CD8-positive, alpha-beta memory T cell (primary cell): ENCODE measurements at regions not wholly inside any gene's neighbourhood (a gene's known extent, or its start where the extent isn't known, plus 50 kb on each side); places are given as distances from the start of the nearest gene placed in this dataset.

ENCODE experiments used
- CTCF ChIA-PET: fragments of 350-600 bp; sonication (Branson Sonifier 250); formaldehyde crosslinking; loops from one replicate; lab custom pipeline; 2021; ENCODE audit warnings: antibody characterized with exemption; lab: Charles Lee
- POLR2A ChIA-PET: fragments of 350-600 bp; sonication (Branson Sonifier 250); formaldehyde crosslinking; loops from one replicate; lab custom pipeline; 2021; ENCODE audit warnings: antibody characterized with exemption; lab: Charles Lee
- DNase-seq, 5 donors: peaks; one replicate each; pipeline versions ENCODE4 v3.0.0 to v3.0.0-alpha.2; 2020 to 2022; ENCODE audit warnings: mixed read lengths in 1 of 5
- H3K27ac ChIP-seq: one replicate; pipeline ENCODE4 v1.7.0; 2013; ENCODE audit warnings: low read depth, mild to moderate bottlenecking, low read length, moderate library complexity
- H3K27me3 ChIP-seq: 2 replicates; pipeline ENCODE4 v1.7.0; 2013; ENCODE audit warnings: low read length, mild to moderate bottlenecking; ENCODE audit not compliant: insufficient read depth, poor library complexity, severe bottlenecking
- H3K36me3 ChIP-seq: 2 replicates; pipeline ENCODE4 v1.7.0; 2013; ENCODE audit warnings: mild to moderate bottlenecking, low read length, moderate library complexity; ENCODE audit not compliant: insufficient read depth
- H3K4me1 ChIP-seq: 2 replicates; pipeline ENCODE4 v1.7.0; 2013; ENCODE audit warnings: mild to moderate bottlenecking, low read length, moderate library complexity; ENCODE audit not compliant: insufficient read depth
- H3K4me3 ChIP-seq: 2 replicates; pipeline ENCODE4 v1.7.0; 2013; ENCODE audit warnings: mild to moderate bottlenecking, low read length
- H3K9me3 ChIP-seq: 2 replicates; pipeline ENCODE4 v1.7.0; 2013; ENCODE audit warnings: mild to moderate bottlenecking, low read length
- H3K27ac Mint-ChIP-seq, 8 donors: one replicate each; pipeline ENCODE4 v1.8.0; 2020 to 2021; ENCODE audit warnings: mixed read lengths in 8 of 8, mild to moderate bottlenecking in 6 of 8, inconsistent platforms in 3 of 8, moderate library complexity in 3 of 8
- H3K27me3 Mint-ChIP-seq, 2 donors: one replicate each; pipeline ENCODE4 v1.8.0; 2020 to 2021; ENCODE audit warnings: mixed read lengths in 2 of 2, mild to moderate bottlenecking in 1 of 2, moderate library complexity in 1 of 2
- H3K36me3 Mint-ChIP-seq, 3 donors: one replicate each; pipeline ENCODE4 v1.8.0; 2020 to 2021; ENCODE audit warnings: mixed read lengths in 3 of 3, inconsistent platforms in 1 of 3, mild to moderate bottlenecking in 1 of 3
- H3K4me1 Mint-ChIP-seq, 3 donors: one replicate each; pipeline ENCODE4 v1.8.0; 2020 to 2021; ENCODE audit warnings: mixed read lengths in 3 of 3, inconsistent platforms in 1 of 3, mild to moderate bottlenecking in 1 of 3
- H3K4me3 Mint-ChIP-seq, 7 donors: one replicate each; pipeline ENCODE4 v1.8.0; 2020 to 2021; ENCODE audit warnings: mixed read lengths in 7 of 7, mild to moderate bottlenecking in 6 of 7, moderate library complexity in 4 of 7, inconsistent platforms in 2 of 7
- H3K9me3 Mint-ChIP-seq, 5 donors: one replicate each; pipeline ENCODE4 v1.8.0; 2020 to 2022; ENCODE audit warnings: mixed read lengths in 5 of 5, mild to moderate bottlenecking in 3 of 5, moderate library complexity in 2 of 5, inconsistent platforms in 1 of 5

DNA sequence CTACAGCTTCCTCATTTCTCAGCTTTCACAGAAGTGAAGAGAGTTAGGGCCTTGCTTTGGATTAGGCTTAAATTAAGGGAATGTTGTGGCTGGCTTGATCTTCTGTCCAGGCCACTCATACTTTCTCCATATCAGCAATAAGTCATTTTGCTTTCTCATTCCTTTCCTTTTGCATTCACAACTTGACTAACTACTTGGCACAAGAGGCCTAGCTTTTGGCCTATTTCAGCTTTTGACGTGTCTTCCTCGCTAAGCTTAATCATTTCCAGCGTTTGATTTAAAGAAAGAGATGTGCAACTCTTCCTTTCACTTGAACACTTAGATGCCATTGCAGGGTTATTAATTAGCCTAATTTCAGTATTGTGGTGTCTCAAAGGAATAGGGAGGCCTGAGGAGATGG is 712.0 kb downstream of the INHBA start:
- Histone ChIP-seq H3K9me3 (no peaks in the 10 kb centered on the region), H3K27me3 (no peaks in the 10 kb centered on the region), H3K36me3 (no peaks in the 10 kb centered on the region), H3K4me1 (no peaks in the 10 kb centered on the region), H3K4me3 (no peak overlapping the region), H3K27ac (no peak overlapping the region)
- POLR2A ChIA-PET: no interaction called here
- no peaks in the 10 kb centered on the region for H3K4me1 Mint-ChIP-seq
- H3K9me3 Mint-ChIP-seq: peaks cover 0 to 5% (median 3%) of the 10 kb centered on the region in 5 donors
- H3K27ac Mint-ChIP-seq: no peak overlapping the region
- H3K27me3 Mint-ChIP-seq: no peaks in the 10 kb centered on the region
- CTCF ChIA-PET: no interaction called here
- no peaks in the 10 kb centered on the region for H3K36me3 Mint-ChIP-seq
- no peak overlapping the region for H3K4me3 Mint-ChIP-seq
- DNase-seq: no peak

DNA sequence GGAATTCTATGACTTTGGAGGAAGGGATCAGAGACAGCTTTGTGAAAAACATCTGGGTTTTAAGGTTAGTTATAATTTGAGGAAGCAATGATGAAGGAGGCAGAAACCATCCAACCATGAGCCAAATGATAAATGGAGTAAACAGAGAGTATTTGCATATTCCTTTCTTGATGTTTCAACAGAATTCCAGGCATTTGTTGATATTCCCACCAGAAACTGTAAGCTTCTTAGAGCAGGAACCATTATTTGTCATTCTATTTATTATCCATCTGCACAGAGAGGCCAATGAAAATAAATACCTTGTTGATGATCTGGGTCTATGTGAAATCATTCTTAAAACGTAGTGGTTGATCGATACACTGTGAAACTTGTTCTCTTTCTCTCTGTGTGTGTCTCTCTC is 715.3 kb downstream of the INHBA start:
- Histone ChIP-seq H3K36me3 (no peaks in the 10 kb centered on the region), H3K4me1 (no peaks in the 10 kb centered on the region), H3K9me3 (no peaks in the 10 kb centered on the region), H3K27ac (no peak overlapping the region), H3K27me3 (no peaks in the 10 kb centered on the region), H3K4me3 (no peak overlapping the region)
- Mint-ChIP-seq H3K9me3 (peaks cover 2 to 11% (median 6%) of the 10 kb centered on the region in 5 donors), H3K27me3 (no peaks in the 10 kb centered on the region), H3K4me1 (no peaks in the 10 kb centered on the region), H3K27ac (peak overlapping the region in 1 of 8 donors; percentile 27), H3K4me3 (no peak overlapping the region), H3K36me3 (no peaks in the 10 kb centered on the region)
- POLR2A ChIA-PET: no interaction called here
- CTCF ChIA-PET: no interaction called here
- DNase-seq: no peak

GRCh38 chr7:40986351-40986873 is 716.5 kb downstream of the INHBA start:
- no peak overlapping the region for H3K27ac ChIP-seq
- CTCF ChIA-PET: no interaction called here

GRCh38 chr7:40983111-40983510 is 719.8 kb downstream of the INHBA start:
- Mint-ChIP-seq H3K27me3 (peaks cover 0 to 1% of the 10 kb centered on the region in 2 donors), H3K4me1 (no peaks in the 10 kb centered on the region), H3K27ac (no peak overlapping the region), H3K9me3 (peaks cover 4 to 20% (median 7%) of the 10 kb centered on the region in 5 donors), H3K4me3 (no peak overlapping the region), H3K36me3 (no peaks in the 10 kb centered on the region)
- Histone ChIP-seq H3K27me3 (no peaks in the 10 kb centered on the region), H3K9me3 (no peaks in the 10 kb centered on the region), H3K36me3 (no peaks in the 10 kb centered on the region), H3K4me3 (no peak overlapping the region), H3K27ac (no peak overlapping the region), H3K4me1 (no peaks in the 10 kb centered on the region)
- ChIA-PET CTCF (no interaction called here), POLR2A (no interaction called here)
- no peak for DNase-seq

More at GRCh38 chr7:40986351-40986873, 716.5 kb downstream of the INHBA start:
- H3K36me3 ChIP-seq: no peaks in the 10 kb centered on the region
- no peak for DNase-seq
- Mint-ChIP-seq H3K9me3 (peaks cover 2 to 14% (median 6%) of the 10 kb centered on the region in 5 donors), H3K4me1 (no peaks in the 10 kb centered on the region), H3K27ac (no peak overlapping the region), H3K36me3 (no peaks in the 10 kb centered on the region), H3K27me3 (peaks cover 0 to 1% of the 10 kb centered on the region in 2 donors), H3K4me3 (no peak overlapping the region)
- no peaks in the 10 kb centered on the region for H3K4me1 ChIP-seq
- no peak overlapping the region for H3K4me3 ChIP-seq
- H3K9me3 ChIP-seq: no peaks in the 10 kb centered on the region
- POLR2A ChIA-PET: no interaction called here
- no peaks in the 10 kb centered on the region for H3K27me3 ChIP-seq

- Mint-ChIP-seq H3K27me3 (peaks cover 0 to 1% of the 10 kb centered on the region in 2 donors), H3K27ac (peak overlapping the region in 1 of 8 donors; percentile 38), H3K9me3 (peaks cover 4 to 20% (median 5%) of the 10 kb centered on the region in 5 donors), H3K4me1 (no peaks in the 10 kb centered on the region), H3K36me3 (no peaks in the 10 kb centered on the region), H3K4me3 (no peak overlapping the region)
- H3K4me3 ChIP-seq: no peak overlapping the region
- CTCF ChIA-PET: no interaction called here
- no peaks in the 10 kb centered on the region for H3K36me3 ChIP-seq
- POLR2A ChIA-PET: no interaction called here
- H3K27me3 ChIP-seq: no peaks in the 10 kb centered on the region
- no peak for DNase-seq
- no peaks in the 10 kb centered on the region for H3K9me3 ChIP-seq
- no peak overlapping the region for H3K27ac ChIP-seq
- no peaks in the 10 kb centered on the region for H3K4me1 ChIP-seq
Observed at GRCh38 chr7:40979296-40979695, 723.6 kb downstream of the INHBA start.

GRCh38 chr7:40978047-40978446 is 724.8 kb downstream of the INHBA start:
- no peaks in the 10 kb centered on the region for H3K9me3 ChIP-seq
- H3K27me3 Mint-ChIP-seq: peaks cover 0 to 1% of the 10 kb centered on the region in 2 donors

DNA sequence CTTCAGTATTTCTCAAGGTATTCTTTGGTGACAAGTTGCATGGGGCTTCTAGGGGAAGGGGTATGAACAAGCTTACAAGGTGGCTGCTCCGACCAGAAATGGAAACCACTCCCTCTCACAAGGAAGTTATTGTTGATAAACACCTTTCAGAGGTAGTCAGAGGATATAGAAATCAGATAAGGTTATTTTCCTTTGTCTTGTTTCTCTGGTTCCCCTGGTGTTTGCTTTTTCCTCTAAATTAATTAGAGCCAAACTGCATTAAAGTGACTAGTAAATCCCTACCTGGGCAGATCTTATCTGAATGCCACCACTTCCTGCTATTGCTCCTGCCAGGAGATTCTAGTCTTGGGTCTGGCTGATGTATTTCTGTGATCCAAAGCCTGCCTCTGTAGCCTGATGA is 725.4 kb downstream of the INHBA start:
- ChIA-PET POLR2A (no interaction called here), CTCF (no interaction called here)
- no peaks in the 10 kb centered on the region for H3K36me3 ChIP-seq
- H3K27me3 ChIP-seq: no peaks in the 10 kb centered on the region
- H3K27ac ChIP-seq: no peak overlapping the region
- no peak overlapping the region for H3K4me3 ChIP-seq
- H3K36me3 Mint-ChIP-seq: no peaks in the 10 kb centered on the region
- H3K9me3 Mint-ChIP-seq: peaks cover 2 to 20% (median 5%) of the 10 kb centered on the region in 5 donors
- H3K4me1 ChIP-seq: no peaks in the 10 kb centered on the region
- peaks cover 0 to 1% of the 10 kb centered on the region in 2 donors for H3K27me3 Mint-ChIP-seq
- no peak for DNase-seq
- H3K27ac Mint-ChIP-seq: no peak overlapping the region
- H3K9me3 ChIP-seq: no peaks in the 10 kb centered on the region
- H3K4me3 Mint-ChIP-seq: no peak overlapping the region
- no peaks in the 10 kb centered on the region for H3K4me1 Mint-ChIP-seq

More at GRCh38 chr7:40978047-40978446, 724.8 kb downstream of the INHBA start:
- no peak for DNase-seq
- no peaks in the 10 kb centered on the region for H3K36me3 Mint-ChIP-seq
- H3K27ac ChIP-seq: no peak overlapping the region
- no peak overlapping the region for H3K4me3 ChIP-seq
- H3K36me3 ChIP-seq: no peaks in the 10 kb centered on the region
- no peak overlapping the region for H3K4me3 Mint-ChIP-seq
- no peaks in the 10 kb centered on the region for H3K4me1 Mint-ChIP-seq
- ChIA-PET POLR2A (no interaction called here), CTCF (no interaction called here)
- H3K27me3 ChIP-seq: no peaks in the 10 kb centered on the region
- no peaks in the 10 kb centered on the region for H3K4me1 ChIP-seq
- H3K27ac Mint-ChIP-seq: no peak overlapping the region
- peaks cover 3 to 20% (median 5%) of the 10 kb centered on the region in 5 donors for H3K9me3 Mint-ChIP-seq

GRCh38 chr7:40972426-40972825 is 730.5 kb downstream of the INHBA start:
- ChIA-PET CTCF (no interaction called here), POLR2A (no interaction called here)
- no peaks in the 10 kb centered on the region for H3K9me3 ChIP-seq
- no peaks in the 10 kb centered on the region for H3K27me3 ChIP-seq
- H3K36me3 Mint-ChIP-seq: no peaks in the 10 kb centered on the region
- H3K4me3 Mint-ChIP-seq: no peak overlapping the region
- no peaks in the 10 kb centered on the region for H3K27me3 Mint-ChIP-seq
- H3K36me3 ChIP-seq: no peaks in the 10 kb centered on the region
- H3K4me1 ChIP-seq: no peaks in the 10 kb centered on the region
- H3K27ac ChIP-seq: no peak overlapping the region
- DNase-seq: no peak
- peaks cover 2 to 13% (median 9%) of the 10 kb centered on the region in 5 donors for H3K9me3 Mint-ChIP-seq
- H3K4me3 ChIP-seq: no peak overlapping the region
- H3K27ac Mint-ChIP-seq: no peak overlapping the region
- no peaks in the 10 kb centered on the region for H3K4me1 Mint-ChIP-seq
